ENCODE measurements at regions not wholly inside any gene's neighbourhood (a gene's known extent, or its start where the extent isn't known, plus 50 kb on each side); places are given as distances from the start of the nearest gene placed in this dataset.

- H3K4me1 ChIP-seq, result no peaks in the 10 kb centered on the region
- H3K36me3 ChIP-seq, result no peaks in the 10 kb centered on the region
- H3K27me3 ChIP-seq, result peaks cover 0 to 54% (median 9%) of the 10 kb centered on the region in 9 donors
- 25 to 50% (median 32%) methylated on average over 1 of the region's 1 CpG for WGBS, 4 donors
- no peak overlapping the region for H3K27ac ChIP-seq
- no peaks in the 10 kb centered on the region for H3K9me3 ChIP-seq
- no peak for TF ChIP-seq CTCF (IDR thresholded peaks at IDR 0.05)
- no peak overlapping the region for H3K4me3 ChIP-seq
- ATAC-seq, result no peak
- DNase-seq, result no peak
- intact Hi-C loops (cut with DNase I), result no loop called here
Observed at GRCh38 chr12:130027798-130028197, 124.0 kb upstream of the TMEM132D start.

- TF ChIP-seq CTCF (IDR thresholded peaks at IDR 0.05), result no peak
- no peak for TF ChIP-seq POLR2A (IDR thresholded peaks at IDR 0.05)
- no peak for ATAC-seq
- Histone ChIP-seq H3K4me3 (no peak overlapping the region), H3K4me1 (no peaks in the 10 kb centered on the region), H3K27me3 (peaks cover 0 to 54% (median 17%) of the 10 kb centered on the region in 9 donors), H3K9me3 (no peaks in the 10 kb centered on the region), H3K36me3 (no peaks in the 10 kb centered on the region), H3K27ac (no peak overlapping the region)
- no peak for DNase-seq
- intact Hi-C loops (cut with DNase I), result no loop called here
- WGBS, 4 donors, result 75 to 87% (median 80%) methylated on average over 12 to 13 of the region's 13 CpGs
Observed at GRCh38 chr12:130029151-130029550, 125.3 kb upstream of the TMEM132D start.

GRCh38 chr12:130031041-130031440 is 127.2 kb upstream of the TMEM132D start:
- no peak for TF ChIP-seq POLR2A (IDR thresholded peaks at IDR 0.05)
- no peak for TF ChIP-seq CTCF (IDR thresholded peaks at IDR 0.05)
- H3K4me1 ChIP-seq, result no peaks in the 10 kb centered on the region
- H3K27ac ChIP-seq, result no peak overlapping the region
- no peaks in the 10 kb centered on the region for H3K9me3 ChIP-seq
- DNase-seq, result no peak
- peaks cover 0 to 66% (median 21%) of the 10 kb centered on the region in 9 donors for H3K27me3 ChIP-seq
- intact Hi-C loops (cut with DNase I), result no loop called here
- no peak overlapping the region for H3K4me3 ChIP-seq
- no peak for ATAC-seq
- no peaks in the 10 kb centered on the region for H3K36me3 ChIP-seq
- 75 to 79% (median 78%) methylated on average over 15 of the region's 15 CpGs for WGBS, 4 donors

GRCh38 chr12:130031571-130032189 is 127.9 kb upstream of the TMEM132D start:
- 14 to 17% (median 17%) methylated on average over 12 of the region's 12 CpGs for WGBS, 4 donors
- Histone ChIP-seq H3K4me3 (no peak overlapping the region), H3K27ac (no peak overlapping the region), H3K27me3 (peaks cover 0 to 67% (median 21%) of the 10 kb centered on the region in 9 donors), H3K4me1 (no peaks in the 10 kb centered on the region), H3K9me3 (no peaks in the 10 kb centered on the region), H3K36me3 (no peaks in the 10 kb centered on the region)
- intact Hi-C loops (cut with DNase I), result no loop called here
- TF ChIP-seq POLR2A (IDR thresholded peaks at IDR 0.05), result no peak
- peak; percentile 64 to 89 (median 80) for TF ChIP-seq CTCF (IDR thresholded peaks at IDR 0.05)
- ATAC-seq (no peak), DNase-seq (peak in 1 of 5 donors; percentile 78)
